Cardiac muscle cell (in vitro differentiated cells and primary cell): ENCODE measurements at regions not wholly inside any gene's neighbourhood (a gene's known extent, or its start where the extent isn't known, plus 50 kb on each side); places are given as distances from the start of the nearest gene placed in this dataset.

Experiments
- DNase-seq, 2 donors: peaks; one replicate each; pipeline versions ENCODE4 v3.0.0 to v3.0.0-alpha.2; 2010 to 2017; ENCODE audit warnings: low read depth in 1 of 2, low spot score in 1 of 2
- H3K27ac ChIP-seq: fragments of 200-600 bp; sonication (generic); 2 replicates; pipeline ENCODE4 v1.5.1; 2016
- H3K27me3 ChIP-seq: fragments of 200-600 bp; sonication (generic); 2 replicates; pipeline ENCODE4 v1.6.0; 2016; ENCODE audit warnings: control low read depth
- H3K36me3 ChIP-seq: fragments of 200-600 bp; sonication (generic); 2 replicates; pipeline ENCODE4 v1.5.1; 2016; ENCODE audit warnings: control low read depth
- H3K4me1 ChIP-seq: fragments of 200-600 bp; sonication (generic); 2 replicates; pipeline ENCODE4 v1.8.1; 2017; ENCODE audit warnings: low read depth, mild to moderate bottlenecking, mixed run types
- H3K4me3 ChIP-seq: fragments of 200-600 bp; sonication (generic); 2 replicates; pipeline ENCODE4 v1.5.1; 2016; ENCODE audit warnings: mild to moderate bottlenecking
- H3K9me3 ChIP-seq: fragments of 200-600 bp; sonication (generic); 2 replicates; pipeline ENCODE4 v1.5.1; 2017; ENCODE audit warnings: low read depth, mild to moderate bottlenecking, control low read depth
- TF ChIP-seq, protein P1 (sequence below): IDR thresholded peaks from 2 replicates; pipeline ENCODE4 v1.5.1; 2012; ENCODE audit warnings: low read depth, mild to moderate bottlenecking, low read length

GRCh38 chr6:40849546-40849945, 189.5 kb downstream of the UNC5CL start:
- H3K9me3 ChIP-seq = no peaks in the 10 kb centered on the region
- H3K27me3 ChIP-seq = no peaks in the 10 kb centered on the region
- TF ChIP-seq, protein P1, sequence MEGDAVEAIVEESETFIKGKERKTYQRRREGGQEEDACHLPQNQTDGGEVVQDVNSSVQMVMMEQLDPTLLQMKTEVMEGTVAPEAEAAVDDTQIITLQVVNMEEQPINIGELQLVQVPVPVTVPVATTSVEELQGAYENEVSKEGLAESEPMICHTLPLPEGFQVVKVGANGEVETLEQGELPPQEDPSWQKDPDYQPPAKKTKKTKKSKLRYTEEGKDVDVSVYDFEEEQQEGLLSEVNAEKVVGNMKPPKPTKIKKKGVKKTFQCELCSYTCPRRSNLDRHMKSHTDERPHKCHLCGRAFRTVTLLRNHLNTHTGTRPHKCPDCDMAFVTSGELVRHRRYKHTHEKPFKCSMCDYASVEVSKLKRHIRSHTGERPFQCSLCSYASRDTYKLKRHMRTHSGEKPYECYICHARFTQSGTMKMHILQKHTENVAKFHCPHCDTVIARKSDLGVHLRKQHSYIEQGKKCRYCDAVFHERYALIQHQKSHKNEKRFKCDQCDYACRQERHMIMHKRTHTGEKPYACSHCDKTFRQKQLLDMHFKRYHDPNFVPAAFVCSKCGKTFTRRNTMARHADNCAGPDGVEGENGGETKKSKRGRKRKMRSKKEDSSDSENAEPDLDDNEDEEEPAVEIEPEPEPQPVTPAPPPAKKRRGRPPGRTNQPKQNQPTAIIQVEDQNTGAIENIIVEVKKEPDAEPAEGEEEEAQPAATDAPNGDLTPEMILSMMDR = no peak
- DNase-seq = no peak
- no peak overlapping the region for H3K4me3 ChIP-seq
- no peak overlapping the region for H3K27ac ChIP-seq
- H3K36me3 ChIP-seq = no peaks in the 10 kb centered on the region
- no peaks in the 10 kb centered on the region for H3K4me1 ChIP-seq

DNA sequence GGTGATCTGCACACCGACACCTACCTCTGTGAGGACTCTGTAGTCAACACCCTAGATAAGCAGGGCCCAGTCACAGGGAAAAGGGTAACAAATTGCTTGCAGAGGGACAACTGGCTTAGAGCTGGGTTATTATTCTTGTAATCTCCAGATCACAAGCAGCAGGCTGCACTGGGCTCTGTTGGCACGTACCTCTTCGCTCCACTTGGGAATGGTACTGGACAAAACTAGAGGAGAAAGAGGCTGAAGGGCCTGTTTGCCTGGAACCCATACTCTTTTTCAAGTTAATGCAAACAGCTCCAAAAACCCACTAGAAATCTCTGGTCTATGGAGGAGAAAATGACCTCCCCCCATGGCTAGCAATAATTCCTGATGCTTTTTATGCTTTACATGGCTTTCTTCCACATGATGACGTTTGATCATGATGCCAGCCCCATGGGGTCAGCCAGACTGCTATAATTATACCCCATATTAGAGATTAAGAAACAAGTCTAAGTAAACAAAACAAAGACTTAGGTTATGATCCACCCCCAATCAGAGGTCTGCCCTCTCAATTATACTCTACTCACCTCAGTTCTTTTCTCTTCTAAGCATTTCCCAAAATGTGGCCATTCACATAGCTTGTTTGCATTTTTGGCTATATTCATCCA, 190.0 kb downstream of the UNC5CL start:
- no peaks in the 10 kb centered on the region for H3K27me3 ChIP-seq
- no peak overlapping the region for H3K27ac ChIP-seq
- DNase-seq = no peak
- no peaks in the 10 kb centered on the region for H3K36me3 ChIP-seq
- H3K4me1 ChIP-seq = no peaks in the 10 kb centered on the region
- TF ChIP-seq, protein P1 = no peak
- H3K9me3 ChIP-seq = no peaks in the 10 kb centered on the region
- H3K4me3 ChIP-seq = no peak overlapping the region

GRCh38 chr6:40848038-40848437, 191.0 kb downstream of the UNC5CL start:
- TF ChIP-seq, protein P1 = no peak
- H3K36me3 ChIP-seq = no peaks in the 10 kb centered on the region
- H3K27me3 ChIP-seq = no peaks in the 10 kb centered on the region
- no peaks in the 10 kb centered on the region for H3K4me1 ChIP-seq
- H3K9me3 ChIP-seq = no peaks in the 10 kb centered on the region
- no peak overlapping the region for H3K4me3 ChIP-seq
- H3K27ac ChIP-seq = no peak overlapping the region
- DNase-seq = no peak

GRCh38 chr6:40845553-40845952, 193.5 kb downstream of the UNC5CL start:
- Histone ChIP-seq H3K4me1 (no peaks in the 10 kb centered on the region), H3K36me3 (no peaks in the 10 kb centered on the region), H3K4me3 (no peak overlapping the region), H3K9me3 (no peaks in the 10 kb centered on the region), H3K27me3 (no peaks in the 10 kb centered on the region), H3K27ac (no peak overlapping the region)
- TF ChIP-seq, protein P1 = peak; percentile 63
- peak; percentile 58 to 76 for DNase-seq

DNA sequence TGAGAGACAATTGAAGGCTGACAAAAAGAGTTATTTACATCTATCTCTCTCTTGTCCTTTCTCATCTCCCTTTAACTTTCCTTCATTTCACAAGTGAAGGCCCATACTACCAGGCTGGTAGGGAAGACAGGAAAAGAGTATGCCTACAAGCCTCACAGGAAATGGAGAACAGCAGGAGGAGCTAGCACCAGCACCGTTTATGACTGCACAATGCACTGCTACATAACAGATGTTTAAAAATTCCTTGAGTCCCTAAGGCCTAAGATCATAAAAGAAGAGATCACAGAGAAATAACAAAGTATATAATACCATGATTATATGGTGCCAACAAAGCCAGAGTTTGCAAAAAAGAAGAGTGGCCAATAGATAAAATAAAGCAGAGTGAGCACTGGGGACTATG, 194.8 kb downstream of the UNC5CL start:
- Histone ChIP-seq H3K27ac (no peak overlapping the region), H3K4me1 (no peaks in the 10 kb centered on the region), H3K27me3 (no peaks in the 10 kb centered on the region), H3K4me3 (no peak overlapping the region), H3K9me3 (no peaks in the 10 kb centered on the region), H3K36me3 (no peaks in the 10 kb centered on the region)
- TF ChIP-seq, protein P1 = no peak
- no peak for DNase-seq

DNA sequence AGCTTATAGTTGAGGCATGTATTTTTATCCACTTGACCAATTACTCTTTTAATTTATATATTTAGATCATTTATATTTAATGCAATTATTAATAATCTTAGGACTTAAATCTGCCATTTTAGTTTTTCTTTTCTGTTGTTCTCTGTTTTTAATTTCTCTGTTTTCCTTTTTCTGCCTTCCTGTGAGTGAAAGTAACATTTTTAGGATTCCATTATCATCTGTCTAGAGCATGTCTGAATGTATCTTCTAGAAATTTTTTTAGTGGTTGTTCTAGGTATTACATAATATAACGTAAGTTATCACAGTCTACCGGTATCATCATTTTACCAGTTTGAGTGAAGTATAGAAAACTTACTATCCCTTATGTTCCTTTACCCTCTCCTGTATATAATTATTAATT, 197.3 kb downstream of the UNC5CL start:
- TF ChIP-seq, protein P1 = no peak

More for the DNA sequence above, 197.3 kb downstream of the UNC5CL start:
- H3K9me3 ChIP-seq = no peaks in the 10 kb centered on the region
- H3K4me1 ChIP-seq = no peaks in the 10 kb centered on the region
- no peaks in the 10 kb centered on the region for H3K27me3 ChIP-seq
- no peak overlapping the region for H3K27ac ChIP-seq
- no peak for DNase-seq
- no peaks in the 10 kb centered on the region for H3K36me3 ChIP-seq
- no peak overlapping the region for H3K4me3 ChIP-seq
